HK-2 (cell line): ENCODE measurements at regions not wholly inside any gene's neighbourhood (a gene's known extent, or its start where the extent isn't known, plus 50 kb on each side); places are given as distances from the start of the nearest gene placed in this dataset.

Experiments used
- DNase-seq: peaks from one replicate; pipeline ENCODE4 v3.0.0-alpha.2; 2018; ENCODE audit not compliant: unreplicated experiment

GRCh38 chr10:88059190-88059589 lies 195.8 kb downstream of the PTEN start:
- no peak for DNase-seq

- no peak for DNase-seq
These were observed 197.3 kb downstream of the PTEN start for GRCh38 chr10:88060762-88061161.

DNA sequence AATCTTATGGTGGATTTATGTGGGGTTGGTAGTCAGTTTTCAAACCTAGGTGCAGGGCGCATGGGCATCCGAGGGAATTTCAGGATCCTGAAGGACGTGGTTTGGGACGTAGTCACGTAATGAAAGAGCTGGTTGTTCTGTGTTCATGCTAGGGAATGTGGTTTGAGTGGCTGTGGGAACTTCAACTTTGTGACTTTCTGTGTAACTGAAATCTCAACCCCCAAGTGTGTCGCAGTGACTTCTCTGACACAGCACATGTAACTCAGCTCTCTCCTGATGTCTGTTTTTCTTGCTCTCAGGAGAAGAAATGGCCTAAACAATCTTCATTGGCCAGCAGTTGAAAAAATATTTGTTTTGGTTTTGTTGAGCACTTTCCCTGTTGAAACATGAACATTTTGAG lies 199.0 kb downstream of the PTEN start:
- no peak for DNase-seq

DNA sequence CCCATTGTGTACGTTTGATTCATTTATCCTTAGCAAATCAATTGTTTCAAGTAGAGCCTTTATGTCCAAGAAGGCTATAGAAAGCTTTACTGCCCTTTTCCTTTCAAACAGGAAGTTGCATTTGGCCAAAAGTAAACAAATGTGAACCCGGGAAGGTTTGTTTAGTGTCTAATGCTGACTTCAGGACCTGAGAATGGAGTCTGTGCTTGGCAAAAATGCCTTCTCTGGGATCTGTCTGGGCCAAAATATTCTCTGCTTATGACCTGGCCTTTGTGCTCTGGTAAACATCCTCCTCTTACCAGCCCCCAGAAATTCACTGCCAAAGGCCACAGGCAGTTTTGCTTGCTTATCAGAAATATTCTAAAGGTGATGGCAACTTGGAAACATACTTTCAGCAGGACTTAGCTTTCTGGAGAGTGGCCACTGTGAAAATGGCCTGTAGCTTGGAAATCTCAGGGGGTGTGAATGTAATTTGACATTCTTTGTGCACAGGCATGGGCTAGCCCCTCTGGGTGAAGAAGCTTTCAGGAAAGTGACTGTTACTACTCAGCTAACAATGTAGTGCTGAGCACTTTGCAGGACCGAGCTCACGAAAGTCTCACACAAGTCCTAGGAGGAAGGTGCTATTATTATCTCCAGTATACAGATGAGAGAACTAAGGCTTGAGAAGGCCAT lies 199.5 kb downstream of the PTEN start:
- DNase-seq, result no peak

- no peak for DNase-seq
These were observed 200.6 kb downstream of the PTEN start for GRCh38 chr10:88063861-88064557.

GRCh38 chr10:88064608-88065382 lies 201.4 kb downstream of the PTEN start:
- DNase-seq, result no peak

GRCh38 chr10:88065383-88066049 lies 202.1 kb downstream of the PTEN start:
- DNase-seq, result no peak

GRCh38 chr10:88066319-88066718 lies 202.9 kb downstream of the PTEN start:
- DNase-seq, result no peak

DNA sequence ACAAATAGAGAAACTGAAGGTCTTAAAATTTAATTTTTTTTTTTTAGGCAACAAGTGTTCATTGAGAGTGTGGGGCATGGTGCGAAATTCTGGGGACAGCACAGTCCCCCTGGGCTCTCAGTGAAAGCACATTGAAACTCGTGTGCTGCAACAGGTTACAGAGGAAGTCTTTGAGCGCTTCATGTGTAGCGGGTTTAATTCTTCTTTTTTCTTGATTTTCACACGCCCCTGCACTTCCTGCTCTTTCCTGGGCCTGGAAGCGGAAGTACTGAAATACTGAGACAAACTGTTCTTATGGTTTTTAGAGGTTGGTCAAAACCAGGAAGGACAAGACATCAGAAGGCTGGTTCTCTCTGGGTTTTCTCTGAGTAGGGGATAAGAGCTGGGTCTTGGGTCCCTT lies 203.5 kb downstream of the PTEN start:
- DNase-seq, result no peak

- DNase-seq, result no peak
These were observed 204.3 kb downstream of the PTEN start for GRCh38 chr10:88067737-88068136.

DNA sequence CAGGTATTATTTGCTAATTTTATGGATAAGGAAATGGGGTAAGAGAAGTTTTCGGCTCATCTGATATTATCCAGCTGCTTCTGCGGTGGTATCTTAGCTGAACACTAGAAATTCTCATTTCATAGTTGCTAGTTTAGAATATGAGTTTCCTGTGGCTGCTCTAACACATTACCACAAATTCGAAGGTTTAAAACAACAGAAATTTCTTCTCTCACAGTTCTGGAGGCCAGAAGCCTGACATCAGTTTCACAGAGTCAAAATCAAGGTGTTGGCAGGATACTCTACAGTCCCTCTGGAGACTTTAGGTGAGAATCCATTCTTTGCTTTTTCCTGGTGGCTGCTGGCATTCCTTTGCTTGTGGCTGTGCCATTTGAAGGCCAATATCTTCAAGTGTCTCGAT lies 205.9 kb downstream of the PTEN start:
- DNase-seq, result no peak

GRCh38 chr10:88070080-88070880 lies 206.9 kb downstream of the PTEN start:
- no peak for DNase-seq

- no peak for DNase-seq
These were observed 208.5 kb downstream of the PTEN start for GRCh38 chr10:88071879-88072278.

GRCh38 chr10:88073682-88074081 lies 210.3 kb downstream of the PTEN start:
- DNase-seq, result no peak

DNA sequence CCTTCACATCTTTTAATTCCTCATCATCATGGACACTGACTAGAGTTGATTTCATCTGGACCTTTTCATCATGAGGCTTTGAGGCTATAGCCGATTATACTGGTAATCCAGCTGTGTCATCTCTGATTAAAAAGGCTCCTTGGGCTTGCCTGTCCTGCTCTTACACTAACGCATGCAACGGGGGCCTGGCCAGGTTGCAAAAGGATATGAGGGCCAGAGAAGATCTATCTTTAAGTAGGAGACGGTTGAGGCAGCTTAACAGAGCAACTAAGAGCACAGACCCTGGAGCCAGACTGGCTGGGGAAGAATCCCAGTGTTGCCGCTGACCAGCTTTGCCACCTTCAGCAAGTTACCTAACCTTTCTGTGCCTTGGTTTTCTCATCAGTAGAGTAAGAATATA lies 211.5 kb downstream of the PTEN start:
- no peak for DNase-seq

DNA sequence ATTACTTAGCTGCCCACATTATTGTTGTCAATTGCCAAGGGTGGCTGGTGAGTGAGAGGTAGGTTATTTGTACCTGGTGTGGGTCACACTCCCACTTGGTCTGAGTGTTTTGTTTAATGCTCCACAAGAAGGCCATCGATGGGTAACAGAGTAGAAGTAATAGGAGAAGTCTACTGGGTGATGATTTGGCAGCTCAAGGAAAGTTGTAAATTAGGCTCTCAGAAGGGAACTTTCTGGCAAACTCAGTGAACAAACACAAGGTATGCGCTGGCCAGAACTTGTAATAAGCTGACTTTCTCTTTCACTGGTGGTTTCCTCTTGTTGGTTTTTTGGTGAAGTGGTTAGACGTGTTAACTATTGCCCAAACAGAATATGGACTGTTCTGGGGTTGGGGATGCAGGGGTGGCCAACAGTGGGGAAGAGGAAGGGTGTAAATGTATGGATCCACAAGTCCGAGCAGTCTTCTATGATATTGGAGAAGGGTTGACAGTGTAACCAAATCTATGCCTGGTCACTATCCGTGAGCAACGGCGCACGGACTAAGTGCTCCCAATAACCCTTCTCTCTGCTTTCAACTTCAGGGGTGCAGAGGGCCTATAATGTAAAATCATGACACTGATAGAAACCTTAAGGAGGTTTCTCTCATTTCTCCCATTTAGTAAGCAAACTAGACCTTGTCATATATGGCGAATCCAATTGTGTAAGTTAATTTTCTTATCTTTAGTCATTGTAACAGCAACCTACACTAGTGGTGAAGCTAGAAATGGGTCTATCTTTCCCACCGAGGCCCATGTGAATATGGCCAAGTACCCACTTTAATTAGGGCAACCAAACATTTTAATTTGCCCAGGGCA lies 212.8 kb downstream of the PTEN start:
- DNase-seq, result no peak

GRCh38 chr10:88077977-88078376 lies 214.6 kb downstream of the PTEN start:
- no peak for DNase-seq

- peak; percentile 39 for DNase-seq
These were observed 216.8 kb downstream of the PTEN start for GRCh38 chr10:88080213-88080612.

GRCh38 chr10:88081457-88082054 lies 218.1 kb downstream of the PTEN start:
- no peak for DNase-seq

DNA sequence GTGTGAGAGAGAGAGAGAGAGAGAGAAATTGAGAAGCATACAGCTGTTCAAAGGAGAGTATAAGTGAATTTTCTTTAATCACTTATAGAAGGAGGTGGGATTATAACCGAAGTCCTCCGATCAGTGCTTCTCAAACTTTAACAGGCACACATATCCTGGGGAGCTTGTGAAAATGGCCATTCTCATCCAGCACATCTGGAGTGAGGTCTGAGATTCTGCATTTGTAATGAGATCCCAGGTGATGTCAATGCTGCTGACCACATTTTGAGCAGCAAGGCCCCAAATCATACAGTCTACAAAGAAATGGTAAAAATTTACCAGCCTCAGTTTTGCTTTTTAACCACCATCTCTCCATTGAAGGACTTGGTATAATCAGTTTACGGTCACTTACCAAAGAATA lies 219.0 kb downstream of the PTEN start:
- no peak for DNase-seq
